B cell (primary cell): ENCODE measurements at regions not wholly inside any gene's neighbourhood (a gene's known extent, or its start where the extent isn't known, plus 50 kb on each side); places are given as distances from the start of the nearest gene placed in this dataset.

ENCODE experiments used
- ATAC-seq: fragments of 200-7000 bp; cut with Tn5 transposase; one replicate; pipeline ENCODE4 v1.10.0; 2021; ENCODE audit warnings: low read depth, mild to moderate bottlenecking, moderate number of reproducible peaks, moderate library complexity
- CTCF ChIA-PET: fragments of 350-600 bp; sonication (Branson Sonifier 250); formaldehyde crosslinking; loops from one replicate; lab custom pipeline; 2021; ENCODE audit warnings: antibody characterized with exemption, inconsistent platforms; lab: Charles Lee
- POLR2A ChIA-PET: fragments of 350-600 bp; sonication (Branson Sonifier 250); formaldehyde crosslinking; loops from one replicate; lab custom pipeline; 2021; ENCODE audit warnings: antibody characterized with exemption; lab: Charles Lee
- DNase-seq: peaks from one replicate; pipeline ENCODE4 v3.0.0; 2013
- H2AFZ ChIP-seq: 2 replicates; pipeline ENCODE4 v1.6.1; 2012; ENCODE audit warnings: mild to moderate bottlenecking, low read depth, low read length; ENCODE audit not compliant: insufficient read depth, poor library complexity, severe bottlenecking
- H3K27ac ChIP-seq, 2 donors: 1 replicate in 1 of 2; 2 replicates in 1 of 2; pipeline ENCODE4 v1.5.1; 2012 to 2013; ENCODE audit warnings: low read length in 2 of 2, mild to moderate bottlenecking in 2 of 2, moderate library complexity in 1 of 2
- H3K27me3 ChIP-seq, 4 experiments: fragments of 200-600 bp in 1 of 4; sonication (generic) in 1 of 4; replicated peaks in 1 of 4; 1 replicate in 2 of 4; 2 replicates in 2 of 4; pipeline versions ENCODE4 v1.6.1 to v1.7.0; 2013 to 2016; ENCODE audit warnings: low read length in 3 of 4, mild to moderate bottlenecking in 2 of 4, mixed read lengths in 1 of 4, moderate library complexity in 1 of 4; ENCODE audit not compliant: insufficient read depth in 4 of 4, control insufficient read depth in 3 of 4; ENCODE audit errors: control extremely low read depth in 1 of 4
- H3K36me3 ChIP-seq, 2 experiments: replicated peaks in 1 of 2; 1 replicate in 1 of 2; 2 replicates in 1 of 2; pipeline versions ENCODE4 v1.6.1 to v1.7.1; 2013; ENCODE audit warnings: low read length in 1 of 2; ENCODE audit not compliant: insufficient read depth in 2 of 2, control insufficient read depth in 1 of 2; ENCODE audit errors: control extremely low read depth in 1 of 2, extremely low read depth in 1 of 2
- H3K4me1 ChIP-seq, 2 donors: fragments of 200-600 bp in 1 of 2; sonication (generic) in 1 of 2; 1 replicate in 1 of 2; 2 replicates in 1 of 2; pipeline versions ENCODE4 v1.5.1 to v1.6.1; 2013 to 2017; ENCODE audit warnings: low read length in 2 of 2; ENCODE audit not compliant: control insufficient read depth in 2 of 2, insufficient read depth in 2 of 2
- H3K4me2 ChIP-seq: replicated peaks from 2 replicates; pipeline ENCODE3; 2012; ENCODE audit warnings: mild to moderate bottlenecking, low read depth, low read length; ENCODE audit not compliant: poor library complexity, severe bottlenecking
- H3K4me3 ChIP-seq, 5 experiments: fragments of 200-600 bp in 1 of 5; sonication (generic) in 1 of 5; 1 replicate in 3 of 5; 2 replicates in 2 of 5; pipeline versions ENCODE4 v1.5.1 to v1.7.0; 2011 to 2016; ENCODE audit warnings: low read length in 4 of 5, mild to moderate bottlenecking in 4 of 5, low read depth in 2 of 5, control low read depth in 1 of 5, moderate library complexity in 1 of 5; ENCODE audit not compliant: insufficient read depth in 1 of 5; ENCODE audit errors: control extremely low read depth in 1 of 5, extremely low read depth in 1 of 5
- H3K79me2 ChIP-seq: fragments of 200-600 bp; sonication (generic); one replicate; pipeline ENCODE4 v1.6.0; 2016; ENCODE audit warnings: low read length; ENCODE audit not compliant: control insufficient read depth, insufficient read depth
- H3K9ac ChIP-seq: fragments of 200-600 bp; sonication (generic); 2 replicates; pipeline ENCODE4 v1.6.1; 2017; ENCODE audit warnings: mild to moderate bottlenecking, low read length, moderate library complexity
- H3K9me3 ChIP-seq, 3 donors: one replicate each; pipeline versions ENCODE4 v1.6.1 to v1.7.1; 2013; ENCODE audit warnings: low read length in 2 of 3; ENCODE audit not compliant: control insufficient read depth in 2 of 3, insufficient read depth in 1 of 3; ENCODE audit errors: control extremely low read depth in 1 of 3
- H4K20me1 ChIP-seq: 2 replicates; pipeline ENCODE4 v1.6.0; 2012; ENCODE audit warnings: mild to moderate bottlenecking, low read length; ENCODE audit not compliant: insufficient read depth, control insufficient read depth, poor library complexity, severe bottlenecking
- H3K27ac Mint-ChIP-seq: one replicate; pipeline ENCODE4 v1.8.0; 2021; ENCODE audit warnings: mixed read lengths
- H3K27me3 Mint-ChIP-seq: one replicate; pipeline ENCODE4 v1.8.0; 2021; ENCODE audit warnings: mixed read lengths
- H3K4me1 Mint-ChIP-seq: one replicate; pipeline ENCODE4 v1.8.0; 2021; ENCODE audit warnings: mixed read lengths
- H3K4me3 Mint-ChIP-seq: one replicate; pipeline ENCODE4 v1.8.0; 2021; ENCODE audit warnings: mixed read lengths
- H3K9me3 Mint-ChIP-seq: one replicate; pipeline ENCODE4 v1.8.0; 2022; ENCODE audit warnings: mixed read lengths; ENCODE audit not compliant: insufficient read depth
- EZH2 ChIP-seq: IDR thresholded peaks from 2 replicates; pipeline ENCODE4 v1.6.1; 2012; ENCODE audit warnings: borderline replicate concordance, low read depth, mild to moderate bottlenecking, moderate library complexity, low read length; ENCODE audit not compliant: insufficient read depth, poor library complexity, severe bottlenecking
- WGBS: methylation state at CpG from one replicate; pipeline ENCODE4 v1.1.5; 2013; ENCODE audit warnings: missing lambda C conversion rate; ENCODE audit not compliant: insufficient coverage; 5-methylcytosine and 5-hydroxymethylcytosine counted together
- intact Hi-C: fragments of 100-400 bp; cut with micrococcal nuclease; formaldehyde crosslinking; loops from one replicate; pipeline ENCODE4 v1.10.0; 2022
- TF ChIP-seq, protein P1 (sequence below): fragments of 200-600 bp; IDR thresholded peaks from one replicate; pipeline ENCODE4 v1.8.0; 2022; ENCODE audit warnings: antibody characterized with exemption, mild to moderate bottlenecking

DNA sequence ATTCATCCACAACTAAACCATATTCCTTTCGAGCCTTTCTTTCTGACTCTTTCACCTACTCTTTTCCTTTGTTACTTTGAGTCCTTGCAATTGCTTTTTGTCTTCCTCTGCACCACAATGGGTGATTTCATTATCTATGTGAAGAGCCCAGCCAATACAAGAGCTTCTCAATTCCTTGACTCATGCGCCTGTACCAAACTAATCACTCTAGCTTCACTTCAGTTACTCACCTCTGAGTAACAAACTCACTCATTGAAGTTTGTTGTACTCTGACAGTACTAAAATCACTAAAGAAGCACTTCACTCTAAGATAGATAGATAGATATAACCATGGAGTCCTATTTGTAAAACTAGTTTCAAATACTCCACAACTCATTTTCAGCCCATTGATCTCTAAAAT, 191.7 kb upstream of the EPHA5 start:
- H3K9ac ChIP-seq = no peak overlapping the region
- no peaks in the 10 kb centered on the region for H4K20me1 ChIP-seq
- H2AFZ ChIP-seq = no peak overlapping the region
- Mint-ChIP-seq H3K4me3 (no peak overlapping the region), H3K9me3 (peaks cover 4% of the 10 kb centered on the region), H3K4me1 (no peaks in the 10 kb centered on the region), H3K27ac (no peak overlapping the region), H3K27me3 (no peaks in the 10 kb centered on the region)
- H3K79me2 ChIP-seq = no peaks in the 10 kb centered on the region
- ChIA-PET POLR2A (no interaction called here), CTCF (no interaction called here)
- no peaks in the 10 kb centered on the region for H3K27me3 ChIP-seq
- H3K9me3 ChIP-seq = no peaks in the 10 kb centered on the region
- no peak overlapping the region for H3K4me2 ChIP-seq
- H3K27ac ChIP-seq = no peak overlapping the region
- no peaks in the 10 kb centered on the region for H3K4me1 ChIP-seq
- no peak for DNase-seq
- H3K36me3 ChIP-seq = no peaks in the 10 kb centered on the region
- no peak overlapping the region for H3K4me3 ChIP-seq
- no peak for ATAC-seq
- TF ChIP-seq, protein P1, sequence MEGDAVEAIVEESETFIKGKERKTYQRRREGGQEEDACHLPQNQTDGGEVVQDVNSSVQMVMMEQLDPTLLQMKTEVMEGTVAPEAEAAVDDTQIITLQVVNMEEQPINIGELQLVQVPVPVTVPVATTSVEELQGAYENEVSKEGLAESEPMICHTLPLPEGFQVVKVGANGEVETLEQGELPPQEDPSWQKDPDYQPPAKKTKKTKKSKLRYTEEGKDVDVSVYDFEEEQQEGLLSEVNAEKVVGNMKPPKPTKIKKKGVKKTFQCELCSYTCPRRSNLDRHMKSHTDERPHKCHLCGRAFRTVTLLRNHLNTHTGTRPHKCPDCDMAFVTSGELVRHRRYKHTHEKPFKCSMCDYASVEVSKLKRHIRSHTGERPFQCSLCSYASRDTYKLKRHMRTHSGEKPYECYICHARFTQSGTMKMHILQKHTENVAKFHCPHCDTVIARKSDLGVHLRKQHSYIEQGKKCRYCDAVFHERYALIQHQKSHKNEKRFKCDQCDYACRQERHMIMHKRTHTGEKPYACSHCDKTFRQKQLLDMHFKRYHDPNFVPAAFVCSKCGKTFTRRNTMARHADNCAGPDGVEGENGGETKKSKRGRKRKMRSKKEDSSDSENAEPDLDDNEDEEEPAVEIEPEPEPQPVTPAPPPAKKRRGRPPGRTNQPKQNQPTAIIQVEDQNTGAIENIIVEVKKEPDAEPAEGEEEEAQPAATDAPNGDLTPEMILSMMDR = no peak
- TF ChIP-seq EZH2 = no peak
- WGBS = 80% methylated on average over 1 of the region's 2 CpGs
- intact Hi-C loops = no loop called here

DNA sequence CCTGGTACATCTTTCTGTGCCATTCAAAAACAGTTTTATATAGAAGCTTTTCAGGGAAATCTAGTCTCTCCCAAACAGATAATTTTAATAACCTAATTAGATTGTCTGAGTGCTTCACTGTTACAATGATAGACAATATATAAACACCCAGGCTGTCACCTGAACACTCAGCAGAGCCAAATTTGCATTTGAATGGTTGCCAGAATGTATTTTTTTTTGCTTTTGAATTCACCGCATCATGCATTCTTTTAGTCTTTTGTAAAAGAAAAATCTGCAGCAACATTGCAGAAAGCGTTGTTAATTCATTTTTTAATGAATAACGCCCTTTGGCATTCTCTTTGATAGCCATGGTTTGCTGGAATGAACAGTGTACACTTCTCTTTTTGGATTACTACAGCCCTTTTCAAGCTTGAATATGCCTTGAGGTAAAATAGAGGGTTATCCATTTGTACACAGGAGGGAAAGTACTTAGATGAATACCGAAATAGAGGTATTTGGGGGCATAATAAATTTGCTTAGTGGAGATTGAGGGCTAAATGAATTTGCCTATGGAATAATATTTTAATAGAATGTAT, 175.0 kb upstream of the EPHA5 start:
- Histone ChIP-seq H3K27me3 (no peaks in the 10 kb centered on the region), H3K9ac (no peak overlapping the region), H2AFZ (no peak overlapping the region), H3K27ac (no peak overlapping the region), H3K4me3 (no peak overlapping the region), H3K4me2 (no peak overlapping the region), H3K4me1 (no peaks in the 10 kb centered on the region), H3K36me3 (no peaks in the 10 kb centered on the region), H4K20me1 (no peaks in the 10 kb centered on the region), H3K79me2 (no peaks in the 10 kb centered on the region), H3K9me3 (peaks cover 0 to 3% (median 0%) of the 10 kb centered on the region in 3 donors)
- no peak for ATAC-seq
- H3K27me3 Mint-ChIP-seq = no peaks in the 10 kb centered on the region
- no peaks in the 10 kb centered on the region for H3K4me1 Mint-ChIP-seq
- H3K4me3 Mint-ChIP-seq = no peak overlapping the region
- H3K9me3 Mint-ChIP-seq = no peaks in the 10 kb centered on the region
- H3K27ac Mint-ChIP-seq = no peak overlapping the region
- ChIA-PET CTCF (no interaction called here), POLR2A (no interaction called here)
- 100% methylated on average over 1 of the region's 4 CpGs for WGBS
- intact Hi-C loops = no loop called here
- no peak for DNase-seq
- TF ChIP-seq EZH2 = no peak
- TF ChIP-seq, protein P1 = no peak
